Keratinocyte (primary cell): ENCODE measurements at regions not wholly inside any gene's neighbourhood (a gene's known extent, or its start where the extent isn't known, plus 50 kb on each side); places are given as distances from the start of the nearest gene placed in this dataset.
"Not testable (repeated sequence)": the region's sequence is repeated elsewhere in the genome, so short reads cannot be mapped to it uniquely, and the experiment has no call there.

Source experiments
- DNase-seq: peaks from one replicate; pipeline ENCODE4 v3.0.0-alpha.2; 2011; ENCODE audit warnings: low read depth, missing footprints, low spot score
- FAIRE-seq: peaks from 2 replicates; lab custom pipeline; 2011; peaks lifted over from hg19 to GRCh38; lab: Jason Lieb, UNC
- H2AFZ ChIP-seq: 2 replicates; pipeline ENCODE4 v1.6.0; 2012; ENCODE audit warnings: low read length, control low read depth, inconsistent platforms; ENCODE audit not compliant: control insufficient read depth
- H3K27ac ChIP-seq: 2 replicates; pipeline ENCODE4 v1.5.1; 2011; ENCODE audit warnings: low read length; ENCODE audit not compliant: control insufficient read depth, insufficient read depth
- H3K27me3 ChIP-seq: 3 replicates; pipeline ENCODE4 v1.6.0; 2011; ENCODE audit warnings: low read length; ENCODE audit not compliant: control insufficient read depth, insufficient read depth; ENCODE audit errors: extremely low read depth
- H3K36me3 ChIP-seq, 2 experiments: 2 replicates in 1 of 2; 3 replicates in 1 of 2; pipeline ENCODE4 v1.5.1; 2011; ENCODE audit warnings: low read length in 2 of 2, mild to moderate bottlenecking in 1 of 2; ENCODE audit not compliant: control insufficient read depth in 2 of 2, insufficient read depth in 2 of 2; ENCODE audit errors: extremely low read depth in 1 of 2
- H3K4me1 ChIP-seq: 3 replicates; pipeline ENCODE4 v1.5.1; 2011; ENCODE audit warnings: low read length; ENCODE audit not compliant: control insufficient read depth, insufficient read depth; ENCODE audit errors: extremely low read depth
- H3K4me2 ChIP-seq: 3 replicates; pipeline ENCODE4 v1.6.0; 2011; ENCODE audit warnings: low read depth, low read length; ENCODE audit not compliant: control insufficient read depth, insufficient read depth; ENCODE audit errors: extremely low read depth
- H3K4me3 ChIP-seq, 3 experiments: fragments of 200-600 bp in 1 of 3; sonication (generic) in 1 of 3; 2 replicates in 2 of 3; 3 replicates in 1 of 3; pipeline ENCODE4 v1.5.1; 2011 to 2016; ENCODE audit warnings: low read length in 3 of 3, mild to moderate bottlenecking in 3 of 3, control low read depth in 2 of 3, inconsistent platforms in 1 of 3, low read depth in 1 of 3, mixed read lengths in 1 of 3, mixed run types in 1 of 3, moderate library complexity in 1 of 3; ENCODE audit not compliant: control insufficient read depth in 2 of 3, insufficient read depth in 2 of 3; ENCODE audit errors: extremely low read depth in 1 of 3
- H3K79me2 ChIP-seq: 2 replicates; pipeline ENCODE4 v1.6.0; 2012; ENCODE audit warnings: low read length; ENCODE audit not compliant: control insufficient read depth, insufficient read depth
- H3K9ac ChIP-seq: 3 replicates; pipeline ENCODE4 v1.6.0; 2011; ENCODE audit warnings: low read length; ENCODE audit not compliant: control insufficient read depth, insufficient read depth; ENCODE audit errors: extremely low read depth
- H3K9me1 ChIP-seq: 3 replicates; pipeline ENCODE4 v1.6.0; 2011; ENCODE audit warnings: low read length; ENCODE audit not compliant: control insufficient read depth, insufficient read depth; ENCODE audit errors: extremely low read depth
- H3K9me3 ChIP-seq: 2 replicates; pipeline ENCODE4 v1.5.1; 2012; ENCODE audit warnings: low read depth, low read length; ENCODE audit not compliant: control insufficient read depth
- H4K20me1 ChIP-seq: 3 replicates; pipeline ENCODE4 v1.6.0; 2011; ENCODE audit warnings: low read length; ENCODE audit not compliant: control insufficient read depth, insufficient read depth; ENCODE audit errors: extremely low read depth
- EZH2 ChIP-seq: IDR thresholded peaks from one replicate; pipeline ENCODE4 v1.6.1; 2012; ENCODE audit warnings: inconsistent platforms, mild to moderate bottlenecking, low read length, moderate library complexity
- dilution Hi-C: fragments of 300-500 bp; cut with MboI; formaldehyde crosslinking; loops from one replicate; pipeline ENCODE4 v1.7.0; 2020; ENCODE audit warnings: low sequenced_read_pairs; ENCODE audit not compliant: extremely low pct_ligation_motif_present
- TF ChIP-seq, protein P1 (sequence below), 3 experiments: IDR thresholded peaks in 1 of 3; conservative IDR thresholded peaks in 1 of 3; optimal IDR thresholded peaks in 1 of 3; 2 replicates in 2 of 3; 3 replicates in 1 of 3; pipeline versions ENCODE3 to v1.5.1; 2011; ENCODE audit warnings: low read length in 3 of 3, mild to moderate bottlenecking in 3 of 3, moderate library complexity in 2 of 3, control low read depth in 1 of 3, inconsistent platforms in 1 of 3; ENCODE audit not compliant: insufficient read depth in 2 of 3; ENCODE audit errors: extremely low read depth in 1 of 3

GRCh38 chr10:29861811-29862505 is 197.4 kb downstream of the JCAD start:
- DNase-seq (no peak), FAIRE-seq (no peak)
- no peaks in the 10 kb centered on the region for H3K9me1 ChIP-seq
- dilution Hi-C loops: no loop called here
- no peaks in the 10 kb centered on the region for H3K27me3 ChIP-seq
- no peak overlapping the region for H3K4me3 ChIP-seq
- peak overlapping the region; percentile 56 for H3K4me2 ChIP-seq
- no peak overlapping the region for H2AFZ ChIP-seq
- H3K4me1 ChIP-seq: peaks cover 63% of the 10 kb centered on the region
- TF ChIP-seq, protein P1, sequence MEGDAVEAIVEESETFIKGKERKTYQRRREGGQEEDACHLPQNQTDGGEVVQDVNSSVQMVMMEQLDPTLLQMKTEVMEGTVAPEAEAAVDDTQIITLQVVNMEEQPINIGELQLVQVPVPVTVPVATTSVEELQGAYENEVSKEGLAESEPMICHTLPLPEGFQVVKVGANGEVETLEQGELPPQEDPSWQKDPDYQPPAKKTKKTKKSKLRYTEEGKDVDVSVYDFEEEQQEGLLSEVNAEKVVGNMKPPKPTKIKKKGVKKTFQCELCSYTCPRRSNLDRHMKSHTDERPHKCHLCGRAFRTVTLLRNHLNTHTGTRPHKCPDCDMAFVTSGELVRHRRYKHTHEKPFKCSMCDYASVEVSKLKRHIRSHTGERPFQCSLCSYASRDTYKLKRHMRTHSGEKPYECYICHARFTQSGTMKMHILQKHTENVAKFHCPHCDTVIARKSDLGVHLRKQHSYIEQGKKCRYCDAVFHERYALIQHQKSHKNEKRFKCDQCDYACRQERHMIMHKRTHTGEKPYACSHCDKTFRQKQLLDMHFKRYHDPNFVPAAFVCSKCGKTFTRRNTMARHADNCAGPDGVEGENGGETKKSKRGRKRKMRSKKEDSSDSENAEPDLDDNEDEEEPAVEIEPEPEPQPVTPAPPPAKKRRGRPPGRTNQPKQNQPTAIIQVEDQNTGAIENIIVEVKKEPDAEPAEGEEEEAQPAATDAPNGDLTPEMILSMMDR (optimal IDR thresholded peaks at IDR 0.05 in 1 of 3, IDR thresholded peaks at IDR 0.05 in 1 of 3, conservative IDR thresholded peaks at IDR 0.05 in 1 of 3; ENCODE audit: extremely low read depth in 1 of 3, insufficient read depth in 2 of 3, low read length in 3 of 3): no peak
- no peak for TF ChIP-seq EZH2
- peak overlapping the region; percentile 85 for H3K27ac ChIP-seq
- H3K79me2 ChIP-seq: no peaks in the 10 kb centered on the region
- no peaks in the 10 kb centered on the region for H3K9me3 ChIP-seq
- no peaks in the 10 kb centered on the region for H3K36me3 ChIP-seq
- H4K20me1 ChIP-seq: no peaks in the 10 kb centered on the region
- H3K9ac ChIP-seq: peak overlapping the region; percentile 38

- not testable (repeated sequence) for DNase-seq
Observed at GRCh38 chr10:29861231-29861630, 198.2 kb downstream of the JCAD start.

GRCh38 chr10:29860166-29860565 is 199.2 kb downstream of the JCAD start:
- Histone ChIP-seq H3K4me2 (peak overlapping the region; percentile 76), H3K36me3 (no peaks in the 10 kb centered on the region), H3K4me3 (peak overlapping the region in 2 of 3 experiments; percentile 0 to 41), H4K20me1 (no peaks in the 10 kb centered on the region), H3K79me2 (no peaks in the 10 kb centered on the region), H3K27me3 (no peaks in the 10 kb centered on the region), H3K27ac (peak overlapping the region; percentile 85), H2AFZ (no peak overlapping the region), H3K9me3 (no peaks in the 10 kb centered on the region), H3K4me1 (peaks cover 53% of the 10 kb centered on the region), H3K9me1 (no peaks in the 10 kb centered on the region), H3K9ac (peak overlapping the region; percentile 69)
- TF ChIP-seq, protein P1 (optimal IDR thresholded peaks at IDR 0.05 in 1 of 3, IDR thresholded peaks at IDR 0.05 in 1 of 3, conservative IDR thresholded peaks at IDR 0.05 in 1 of 3; ENCODE audit: extremely low read depth in 1 of 3, insufficient read depth in 2 of 3, low read length in 3 of 3): no peak
- TF ChIP-seq EZH2: no peak
- dilution Hi-C loops: no loop called here
- DNase-seq (peak; percentile 48), FAIRE-seq (peak; percentile 94)

More at GRCh38 chr10:29861231-29861630, 198.2 kb downstream of the JCAD start:
- H3K9me3 ChIP-seq, H3K79me2 ChIP-seq, H3K4me3 ChIP-seq, H3K27ac ChIP-seq, H3K4me2 ChIP-seq, H3K27me3 ChIP-seq, dilution Hi-C loops, H2AFZ ChIP-seq, H3K9ac ChIP-seq, H3K9me1 ChIP-seq, FAIRE-seq, H4K20me1 ChIP-seq, H3K36me3 ChIP-seq: not testable (repeated sequence)
- H3K4me1 ChIP-seq: peaks cover 63% of the 10 kb centered on the region
